CD4-positive, alpha-beta T cell treated with Interferon alpha-2 for 1 hour (primary cell): ENCODE measurements at regions not wholly inside any gene's neighbourhood (a gene's known extent, or its start where the extent isn't known, plus 50 kb on each side); places are given as distances from the start of the nearest gene placed in this dataset.

Experiments used
- DNase-seq, 2 donors: peaks; one replicate each; pipeline ENCODE4 v3.0.0-alpha.2; 2020 to 2022

GRCh38 chr1:87791931-87792740 lies 463.5 kb downstream of the LMO4 start:
- no peak for DNase-seq

- no peak for DNase-seq
These were observed 466.3 kb downstream of the LMO4 start for GRCh38 chr1:87794788-87795614.

GRCh38 chr1:87795615-87796337 lies 467.1 kb downstream of the LMO4 start:
- no peak for DNase-seq

- no peak for DNase-seq
These were observed 467.8 kb downstream of the LMO4 start for GRCh38 chr1:87796471-87796901.

GRCh38 chr1:87799451-87799850 lies 470.8 kb downstream of the LMO4 start:
- DNase-seq: no peak

GRCh38 chr1:87800006-87800405 lies 471.3 kb downstream of the LMO4 start:
- DNase-seq: no peak

- DNase-seq: no peak
These were observed 474.7 kb downstream of the LMO4 start for GRCh38 chr1:87803375-87803774.

- no peak for DNase-seq
These were observed 475.4 kb downstream of the LMO4 start for GRCh38 chr1:87804128-87804527.

GRCh38 chr1:87805666-87806378 lies 477.1 kb downstream of the LMO4 start:
- no peak for DNase-seq

- DNase-seq: no peak
These were observed 477.9 kb downstream of the LMO4 start for GRCh38 chr1:87806379-87807094.

- no peak for DNase-seq
These were observed 481.5 kb downstream of the LMO4 start for GRCh38 chr1:87810166-87810565.

- no peak for DNase-seq
These were observed 484.3 kb downstream of the LMO4 start for GRCh38 chr1:87812871-87813577.

GRCh38 chr1:87814573-87814972 lies 485.9 kb downstream of the LMO4 start:
- DNase-seq: no peak

GRCh38 chr1:87816646-87817045 lies 488.0 kb downstream of the LMO4 start:
- DNase-seq: no peak

- no peak for DNase-seq
These were observed 492.1 kb downstream of the LMO4 start for GRCh38 chr1:87820668-87821334.

GRCh38 chr1:87821335-87821697 lies 492.6 kb downstream of the LMO4 start:
- no peak for DNase-seq

- peak; percentile 13 to 53 for DNase-seq
These were observed 498.1 kb downstream of the LMO4 start for GRCh38 chr1:87826681-87827251.

GRCh38 chr1:87829360-87829759 lies 500.7 kb downstream of the LMO4 start:
- DNase-seq: no peak

GRCh38 chr1:87830432-87830978 lies 501.8 kb downstream of the LMO4 start:
- no peak for DNase-seq

- DNase-seq: no peak
These were observed 504.5 kb downstream of the LMO4 start for GRCh38 chr1:87833166-87833565.
